SHP77 treated with DMSO at 0.1 percent for 48 hours (cell line): ENCODE measurements at regions not wholly inside any gene's neighbourhood (a gene's known extent, or its start where the extent isn't known, plus 50 kb on each side); places are given as distances from the start of the nearest gene placed in this dataset.

Source experiments
- DNase-seq: peaks from one replicate; lab custom pipeline; 2025; lab: John Stamatoyannopoulos, UW

GRCh38 chr2:14263053-14263452 is 369.5 kb upstream of the LRATD1 start:
- DNase-seq = no peak

GRCh38 chr2:14270036-14270582 is 362.4 kb upstream of the LRATD1 start:
- no peak for DNase-seq

GRCh38 chr2:14272396-14273075 is 360.0 kb upstream of the LRATD1 start:
- DNase-seq = no peak

GRCh38 chr2:14273650-14274049 is 358.9 kb upstream of the LRATD1 start:
- no peak for DNase-seq

- DNase-seq = no peak
Observed at GRCh38 chr2:14284244-14284643, 348.3 kb upstream of the LRATD1 start.

- no peak for DNase-seq
Observed at GRCh38 chr2:14285812-14286211, 346.7 kb upstream of the LRATD1 start.

GRCh38 chr2:14288016-14288415 is 344.5 kb upstream of the LRATD1 start:
- DNase-seq = no peak

- no peak for DNase-seq
Observed at GRCh38 chr2:14292964-14293363, 339.6 kb upstream of the LRATD1 start.

- DNase-seq = no peak
Observed at GRCh38 chr2:14297340-14297739, 335.2 kb upstream of the LRATD1 start.

- DNase-seq = no peak
Observed at GRCh38 chr2:14297906-14298305, 334.6 kb upstream of the LRATD1 start.

- DNase-seq = no peak
Observed at GRCh38 chr2:14301331-14301730, 331.2 kb upstream of the LRATD1 start.

- DNase-seq = no peak
Observed at GRCh38 chr2:14303366-14304115, 329.0 kb upstream of the LRATD1 start.

GRCh38 chr2:14304326-14304725 is 328.2 kb upstream of the LRATD1 start:
- no peak for DNase-seq

GRCh38 chr2:14306268-14306861 is 326.2 kb upstream of the LRATD1 start:
- DNase-seq = no peak

GRCh38 chr2:14313341-14313740 is 319.2 kb upstream of the LRATD1 start:
- no peak for DNase-seq

- no peak for DNase-seq
Observed at GRCh38 chr2:14316594-14316993, 315.9 kb upstream of the LRATD1 start.

GRCh38 chr2:14321357-14321756 is 311.2 kb upstream of the LRATD1 start:
- DNase-seq = no peak

- DNase-seq = no peak
Observed at GRCh38 chr2:14322306-14322705, 310.2 kb upstream of the LRATD1 start.

- no peak for DNase-seq
Observed at GRCh38 chr2:14324308-14324707, 308.2 kb upstream of the LRATD1 start.

- no peak for DNase-seq
Observed at GRCh38 chr2:14330884-14331283, 301.6 kb upstream of the LRATD1 start.

GRCh38 chr2:14336759-14337382 is 295.6 kb upstream of the LRATD1 start:
- no peak for DNase-seq

- peak; percentile 36 for DNase-seq
Observed at GRCh38 chr2:14340703-14341102, 291.8 kb upstream of the LRATD1 start.

- DNase-seq = no peak
Observed at GRCh38 chr2:14342313-14342712, 290.2 kb upstream of the LRATD1 start.
